ENCODE measurements at regions not wholly inside any gene's neighbourhood (a gene's known extent, or its start where the extent isn't known, plus 50 kb on each side); places are given as distances from the start of the nearest gene placed in this dataset.

DNA sequence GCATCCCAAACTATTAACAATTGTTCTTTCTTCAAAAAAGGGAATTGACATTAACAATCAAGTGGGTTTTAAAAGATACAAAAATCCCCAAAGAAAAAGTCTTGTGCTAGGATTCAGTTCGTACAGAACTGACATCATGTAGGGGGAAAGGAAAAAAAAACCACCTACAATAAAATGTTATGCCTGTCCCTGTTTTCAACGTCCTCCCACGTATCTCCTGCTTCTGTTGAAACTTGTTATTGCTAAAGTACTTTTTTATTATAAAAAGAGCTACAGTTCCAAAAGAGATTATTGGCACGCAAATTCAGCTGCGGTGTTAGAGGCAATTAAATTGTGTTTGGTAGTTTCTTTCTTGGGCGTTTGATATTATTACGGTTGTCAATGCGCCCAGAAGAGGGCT is 102.8 kb upstream of the PHACTR1 start:
- TF ChIP-seq, protein P1, sequence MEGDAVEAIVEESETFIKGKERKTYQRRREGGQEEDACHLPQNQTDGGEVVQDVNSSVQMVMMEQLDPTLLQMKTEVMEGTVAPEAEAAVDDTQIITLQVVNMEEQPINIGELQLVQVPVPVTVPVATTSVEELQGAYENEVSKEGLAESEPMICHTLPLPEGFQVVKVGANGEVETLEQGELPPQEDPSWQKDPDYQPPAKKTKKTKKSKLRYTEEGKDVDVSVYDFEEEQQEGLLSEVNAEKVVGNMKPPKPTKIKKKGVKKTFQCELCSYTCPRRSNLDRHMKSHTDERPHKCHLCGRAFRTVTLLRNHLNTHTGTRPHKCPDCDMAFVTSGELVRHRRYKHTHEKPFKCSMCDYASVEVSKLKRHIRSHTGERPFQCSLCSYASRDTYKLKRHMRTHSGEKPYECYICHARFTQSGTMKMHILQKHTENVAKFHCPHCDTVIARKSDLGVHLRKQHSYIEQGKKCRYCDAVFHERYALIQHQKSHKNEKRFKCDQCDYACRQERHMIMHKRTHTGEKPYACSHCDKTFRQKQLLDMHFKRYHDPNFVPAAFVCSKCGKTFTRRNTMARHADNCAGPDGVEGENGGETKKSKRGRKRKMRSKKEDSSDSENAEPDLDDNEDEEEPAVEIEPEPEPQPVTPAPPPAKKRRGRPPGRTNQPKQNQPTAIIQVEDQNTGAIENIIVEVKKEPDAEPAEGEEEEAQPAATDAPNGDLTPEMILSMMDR (IDR thresholded peaks at IDR 0.05; ENCODE audit: insufficient read depth, low read depth, low read length) = no peak
- TF ChIP-seq EZH2 (IDR thresholded peaks at IDR 0.05; ENCODE audit: insufficient read depth, low read length) = no peak

Data from astrocyte (in vitro differentiated cells and primary cell).